Right lobe of liver (tissue), 6 donors: ENCODE measurements at regions not wholly inside any gene's neighbourhood (a gene's known extent, or its start where the extent isn't known, plus 50 kb on each side); places are given as distances from the start of the nearest gene placed in this dataset.

Experiments used
- ATAC-seq, 4 donors: fragments of 200-7000 bp; cut with Tn5 transposase; one replicate each; pipeline ENCODE4 v1.9.1; 2020; ENCODE audit warnings: mild to moderate bottlenecking in 4 of 4, moderate library complexity in 4 of 4
- DNase-seq, 3 donors: peaks; one replicate each; pipeline ENCODE4 v3.0.0-alpha.2; 2020
- H3K27ac ChIP-seq, 3 donors: fragments of 200-600 bp; one replicate each; pipeline ENCODE4 v1.8.0; 2022
- H3K27me3 ChIP-seq, 2 donors: fragments of 200-600 bp; one replicate each; pipeline ENCODE4 v1.8.0; 2022
- H3K36me3 ChIP-seq, 4 donors: fragments of 200-600 bp; sonication (generic) in 1 of 4; one replicate each; pipeline versions ENCODE4 v1.5.1 to v1.8.0; 2017 to 2022; ENCODE audit warnings: control low read depth in 1 of 4
- H3K4me1 ChIP-seq, 4 donors: fragments of 200-600 bp; sonication (generic) in 1 of 4; one replicate each; pipeline versions ENCODE4 v1.5.1 to v1.8.0; 2017 to 2022; ENCODE audit warnings: control low read depth in 1 of 4
- H3K4me3 ChIP-seq, 3 donors: fragments of 200-600 bp; one replicate each; pipeline ENCODE4 v1.8.0; 2022
- H3K9me3 ChIP-seq, 4 donors: fragments of 200-600 bp; sonication (generic) in 1 of 4; one replicate each; pipeline versions ENCODE4 v1.5.1 to v1.8.0; 2017 to 2022; ENCODE audit warnings: control low read depth in 1 of 4
- CTCF ChIP-seq, 4 donors: fragments of 200-600 bp in 3 of 4; fragments of 450-650 bp in 1 of 4; IDR thresholded peaks; one replicate each; pipeline versions ENCODE4 v1.5.1 to v1.8.0; 2016 to 2022; ENCODE audit warnings: antibody characterized with exemption in 4 of 4, mild to moderate bottlenecking in 2 of 4
- POLR2A ChIP-seq: fragments of 450-650 bp; IDR thresholded peaks from one replicate; pipeline ENCODE4 v1.6.1; 2017; ENCODE audit warnings: antibody characterized with exemption, mild to moderate bottlenecking
- WGBS: methylation state at CpG from one replicate; pipeline ENCODE4 v1.1.6; 2018; ENCODE audit warnings: low coverage, low lambda C conversion rate; ENCODE audit not compliant: insufficient coverage; ENCODE audit errors: missing lambda C conversion rate; 5-methylcytosine and 5-hydroxymethylcytosine counted together
- intact Hi-C, 2 donors: fragments of 100-400 bp; cut with DNase I; formaldehyde crosslinking; loops; one replicate each; pipeline versions ENCODE4 v1.11.2 to v1.14.1; 2022
- donor health status: DM: no; HTN: yes; CAD: no.
- donor health status: DM: no; HTN: no; CAD: no.
- donor health status: DM: no; HTN: no; CAD: no.
- donor health status: DM: no; HTN: yes; CAD: no.
- donor health status: DM: no; HTN: yes; CAD: no.

DNA sequence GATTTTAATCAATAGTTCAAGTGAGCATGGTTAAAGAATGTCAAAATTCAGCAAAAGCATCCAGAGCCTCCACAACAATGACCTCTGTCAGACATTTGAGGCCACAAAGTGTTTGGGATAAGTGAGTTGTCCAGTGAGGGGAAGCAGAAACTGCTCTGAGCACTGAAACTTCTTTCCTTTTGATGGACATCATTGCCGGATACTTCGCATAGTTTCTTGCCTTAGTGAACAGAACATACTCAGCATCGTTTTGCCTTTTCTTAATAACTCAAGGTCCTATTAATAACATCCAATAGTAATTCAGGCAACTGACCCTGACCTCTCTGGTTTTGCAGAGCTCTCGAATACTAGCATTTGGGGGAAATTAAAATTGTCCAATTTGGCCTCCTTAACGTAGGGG lies 78.6 kb downstream of the EDN3 start:
- Histone ChIP-seq H3K36me3 (no peaks in the 10 kb centered on the region), H3K4me3 (no peak overlapping the region), H3K27ac (no peak overlapping the region), H3K4me1 (no peaks in the 10 kb centered on the region), H3K27me3 (no peaks in the 10 kb centered on the region), H3K9me3 (no peaks in the 10 kb centered on the region)
- TF ChIP-seq CTCF (IDR thresholded peaks at IDR 0.05) = no peak
- no peak for TF ChIP-seq POLR2A
- ATAC-seq (no peak), DNase-seq (no peak)
- WGBS = 58% methylated on average over 5 of the region's 5 CpGs
- intact Hi-C loops = no loop called here

DNA sequence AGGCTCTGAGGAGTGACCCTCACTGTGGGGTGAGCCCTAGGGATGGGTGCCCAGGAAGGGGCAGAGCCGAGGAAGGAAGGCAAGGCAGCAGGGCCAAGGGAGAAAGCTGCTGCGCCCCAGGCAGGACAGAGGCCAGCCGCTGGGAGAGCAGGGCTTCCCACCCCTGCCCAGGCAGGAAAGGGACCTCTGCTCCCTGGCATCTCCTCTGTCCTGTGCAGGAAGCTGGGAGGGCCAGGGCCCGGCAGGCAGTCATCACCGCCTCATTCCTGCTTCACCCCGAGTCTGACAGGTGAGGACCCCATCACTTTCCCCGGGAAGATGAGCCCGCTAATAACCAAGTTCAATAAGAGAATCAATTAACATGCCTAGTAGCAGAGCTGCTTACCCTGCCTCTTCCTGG lies 81.3 kb downstream of the EDN3 start:
- no peak for TF ChIP-seq CTCF (IDR thresholded peaks at IDR 0.05)
- no peak for TF ChIP-seq POLR2A
- WGBS = 51% methylated on average over 6 of the region's 8 CpGs
- DNase-seq = no peak

GRCh38 chr20:59382157-59382725 lies 81.8 kb downstream of the EDN3 start:
- intact Hi-C loops = no loop called here
- Histone ChIP-seq H3K4me3 (no peak overlapping the region), H3K36me3 (no peaks in the 10 kb centered on the region), H3K9me3 (no peaks in the 10 kb centered on the region), H3K4me1 (no peaks in the 10 kb centered on the region), H3K27me3 (no peaks in the 10 kb centered on the region), H3K27ac (no peak overlapping the region)
- 65% methylated on average over 10 of the region's 19 CpGs for WGBS
- no peak for DNase-seq
- TF ChIP-seq CTCF (IDR thresholded peaks at IDR 0.05) (no peak), POLR2A (no peak)
- no peak for ATAC-seq

More for the DNA sequence above, 81.3 kb downstream of the EDN3 start:
- ATAC-seq = peak in 1 of 4 donors; percentile 20
- Histone ChIP-seq H3K27ac (no peak overlapping the region), H3K27me3 (no peaks in the 10 kb centered on the region), H3K9me3 (no peaks in the 10 kb centered on the region), H3K4me3 (no peak overlapping the region), H3K36me3 (no peaks in the 10 kb centered on the region), H3K4me1 (no peaks in the 10 kb centered on the region)
- intact Hi-C loops = no loop called here

DNA sequence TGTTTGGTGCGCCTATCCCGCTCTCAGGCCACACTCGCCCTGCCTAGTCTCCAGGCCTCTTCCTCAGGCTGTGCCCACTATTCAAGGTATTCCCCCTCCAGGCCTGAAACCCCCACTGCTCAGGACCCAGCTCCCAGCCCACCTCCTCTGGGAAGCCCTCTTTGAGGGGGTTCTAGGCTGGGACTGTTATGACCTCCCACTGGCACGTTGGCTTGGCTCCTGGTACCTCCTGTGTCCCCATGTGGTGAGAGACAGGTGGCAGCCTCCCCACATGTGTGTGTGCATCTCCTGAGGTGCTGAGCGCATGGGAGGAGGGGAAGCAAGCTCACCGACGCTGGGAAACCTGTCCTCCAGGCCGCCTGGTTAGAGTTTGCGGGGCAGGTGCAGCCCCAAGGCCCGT lies 82.5 kb downstream of the EDN3 start:
- Histone ChIP-seq H3K27me3 (no peaks in the 10 kb centered on the region), H3K4me1 (no peaks in the 10 kb centered on the region), H3K4me3 (no peak overlapping the region), H3K36me3 (no peaks in the 10 kb centered on the region), H3K9me3 (no peaks in the 10 kb centered on the region), H3K27ac (no peak overlapping the region)
- DNase-seq = no peak
- intact Hi-C loops = no loop called here
- WGBS = 60% methylated on average over 3 of the region's 10 CpGs
- ATAC-seq = no peak
- TF ChIP-seq CTCF (IDR thresholded peaks at IDR 0.05) (no peak), POLR2A (no peak)

DNA sequence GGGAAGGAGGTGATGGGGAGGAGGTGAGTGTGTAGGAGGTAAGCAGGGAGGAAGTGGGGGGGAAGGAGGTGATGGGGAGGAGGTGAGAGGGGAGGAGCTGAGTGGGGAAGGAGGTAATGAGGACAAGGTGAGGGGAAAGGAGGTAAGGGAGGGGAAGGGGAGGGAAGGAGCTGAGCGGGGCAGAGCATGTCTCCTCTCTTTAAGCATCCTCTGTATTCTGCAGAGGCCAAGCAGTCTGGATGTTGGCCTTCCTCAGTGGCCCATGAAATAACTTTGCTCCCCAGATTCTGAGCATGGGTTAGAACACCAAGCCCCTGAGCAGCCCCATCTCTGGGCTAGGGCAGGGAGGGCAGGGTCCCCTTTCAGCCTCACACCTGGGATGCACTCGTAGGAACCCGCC lies 84.6 kb downstream of the EDN3 start:
- Histone ChIP-seq H3K36me3 (no peaks in the 10 kb centered on the region), H3K9me3 (no peaks in the 10 kb centered on the region), H3K27me3 (no peaks in the 10 kb centered on the region), H3K4me1 (no peaks in the 10 kb centered on the region), H3K4me3 (no peak overlapping the region), H3K27ac (no peak overlapping the region)
- no peak for ATAC-seq
- intact Hi-C loops = no loop called here
- no CpG with 5 or more reads among the region's 3 CpGs for WGBS
- DNase-seq = no peak
- TF ChIP-seq CTCF (IDR thresholded peaks at IDR 0.05) = no peak
